Stimulated activated CD4-positive, alpha-beta T cell treated with anti-CD3 and anti-CD28 coated beads, Interleukin-1b, Interleukin-23, amount 100 ng/mL, for 24 hours (primary cell): ENCODE measurements at regions not wholly inside any gene's neighbourhood (a gene's known extent, or its start where the extent isn't known, plus 50 kb on each side); places are given as distances from the start of the nearest gene placed in this dataset.

Experiments used
- DNase-seq, 4 experiments: peaks; one replicate each; pipeline ENCODE4 v3.0.0-alpha.2; 2020; ENCODE audit warnings: low read depth in 4 of 4, low spot score in 1 of 4

- DNase-seq: no peak
Measured at GRCh38 chr3:24640330-24640877, 145.8 kb upstream of the THRB start.

- no peak for DNase-seq
Measured at GRCh38 chr3:24641628-24642027, 147.0 kb upstream of the THRB start.

- DNase-seq: no peak
Measured at GRCh38 chr3:24645047-24645446, 150.4 kb upstream of the THRB start.

DNA sequence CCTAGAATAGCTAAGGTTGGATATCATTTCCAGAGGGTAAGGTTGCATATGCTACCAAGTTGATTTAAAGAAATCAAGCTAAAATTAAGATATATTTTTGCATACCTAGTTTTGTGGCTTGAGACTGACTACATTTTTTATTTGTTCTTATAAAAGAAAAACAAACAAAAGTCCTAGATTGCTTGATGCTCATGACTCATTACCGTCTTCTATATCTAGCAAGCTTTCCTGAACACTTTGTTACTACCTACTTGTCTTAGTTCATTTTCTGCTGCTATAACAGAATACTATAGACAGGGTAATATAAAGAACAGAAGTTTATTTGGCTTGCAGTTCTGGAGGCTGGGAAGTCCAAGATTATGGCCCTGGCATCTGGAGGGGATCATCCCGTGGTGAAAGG, 152.1 kb upstream of the THRB start:
- DNase-seq: no peak

DNA sequence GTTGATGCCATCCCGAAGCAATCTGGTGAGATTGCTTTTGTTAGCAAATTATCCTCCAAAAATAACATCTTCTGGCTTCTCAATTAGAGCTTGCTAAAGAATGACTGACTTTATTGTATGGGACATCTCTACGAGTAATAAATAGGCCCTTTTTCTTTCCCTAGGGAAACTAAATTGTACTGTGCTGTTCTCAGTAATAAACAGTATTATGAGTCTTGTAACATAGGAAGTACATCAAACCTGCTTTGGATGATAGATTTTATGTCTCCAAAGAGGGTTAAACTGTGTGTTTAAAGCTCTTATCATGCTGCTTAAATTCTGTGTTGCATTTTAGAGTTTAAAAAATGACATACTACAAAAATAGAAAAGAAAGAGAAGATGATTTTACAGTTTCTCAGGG, 153.4 kb upstream of the THRB start:
- DNase-seq: no peak

GRCh38 chr3:24650839-24651238, 156.2 kb upstream of the THRB start:
- no peak for DNase-seq

DNA sequence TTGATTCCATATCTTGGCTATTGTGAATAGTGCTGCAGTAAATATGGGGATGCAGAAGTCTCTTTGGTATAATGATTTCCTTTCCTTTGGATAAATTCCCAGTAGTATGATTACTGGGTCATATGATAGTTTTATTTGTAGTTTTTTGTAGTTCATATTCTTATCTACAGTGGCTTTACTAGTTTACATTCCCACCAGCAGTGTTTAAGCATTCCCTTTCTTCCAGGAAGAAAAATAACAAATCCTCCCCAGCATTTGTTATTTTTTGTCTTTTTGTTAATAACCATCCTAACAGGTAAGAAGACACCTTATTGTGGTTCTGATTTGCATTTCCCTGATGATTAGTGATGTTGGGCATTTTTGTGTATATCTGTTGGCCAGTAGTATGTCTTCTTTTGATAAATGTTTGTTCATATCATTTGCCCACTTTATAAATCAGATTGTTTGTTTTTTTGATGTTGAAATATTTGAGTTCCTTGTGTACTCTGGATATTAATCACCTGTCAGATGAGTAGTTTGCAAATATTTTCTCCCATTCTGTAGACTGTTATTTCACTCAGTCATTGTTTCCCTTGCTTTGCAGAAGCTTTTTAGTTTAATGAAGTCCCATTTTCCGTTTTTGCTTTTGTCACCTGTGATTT, 163.3 kb upstream of the THRB start:
- DNase-seq: no peak

GRCh38 chr3:24661175-24661584, 166.5 kb upstream of the THRB start:
- no peak for DNase-seq

DNA sequence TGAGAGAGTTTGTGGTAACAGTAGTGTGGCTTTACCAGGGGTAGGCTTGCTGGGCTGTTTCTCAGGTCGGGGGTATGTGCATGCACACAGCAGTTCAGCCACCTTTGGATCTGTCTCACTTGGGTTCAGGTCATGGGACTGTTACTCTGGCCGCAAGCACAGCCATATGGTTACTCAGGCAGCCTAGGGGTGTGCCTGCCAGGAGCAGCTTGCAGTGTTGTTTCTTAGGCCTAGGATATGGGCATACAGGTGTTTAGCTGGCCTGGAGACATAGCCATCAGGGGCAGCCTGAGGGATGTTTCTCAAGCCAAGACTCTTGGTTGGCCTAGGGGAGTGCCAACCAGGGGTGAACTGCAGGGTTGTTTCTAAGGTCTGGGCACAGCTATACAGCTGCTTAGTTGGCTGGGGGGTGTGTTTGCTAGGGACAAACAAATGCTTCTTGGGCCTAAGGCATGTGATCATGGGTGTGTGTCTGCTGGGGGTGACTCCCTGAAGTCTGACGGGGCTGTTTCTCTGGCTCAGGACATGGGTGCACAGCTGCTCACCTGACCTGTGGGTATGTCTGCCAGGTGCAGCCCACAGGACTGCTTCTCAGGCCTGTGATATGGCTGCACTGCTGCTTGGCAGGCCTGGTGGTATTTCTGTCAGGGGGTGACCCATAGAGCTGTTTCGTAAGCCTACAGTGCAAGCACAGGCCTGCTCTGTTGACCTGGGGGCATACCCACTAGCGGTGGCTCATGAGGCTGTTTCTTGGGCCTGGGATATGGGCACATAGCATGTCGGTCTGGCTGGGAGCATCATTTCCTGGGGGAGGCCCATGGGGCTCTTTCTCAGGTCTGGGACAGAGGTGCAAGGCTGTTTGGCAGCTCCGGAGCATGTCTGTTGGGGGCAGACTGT, 168.0 kb upstream of the THRB start:
- no peak for DNase-seq

DNA sequence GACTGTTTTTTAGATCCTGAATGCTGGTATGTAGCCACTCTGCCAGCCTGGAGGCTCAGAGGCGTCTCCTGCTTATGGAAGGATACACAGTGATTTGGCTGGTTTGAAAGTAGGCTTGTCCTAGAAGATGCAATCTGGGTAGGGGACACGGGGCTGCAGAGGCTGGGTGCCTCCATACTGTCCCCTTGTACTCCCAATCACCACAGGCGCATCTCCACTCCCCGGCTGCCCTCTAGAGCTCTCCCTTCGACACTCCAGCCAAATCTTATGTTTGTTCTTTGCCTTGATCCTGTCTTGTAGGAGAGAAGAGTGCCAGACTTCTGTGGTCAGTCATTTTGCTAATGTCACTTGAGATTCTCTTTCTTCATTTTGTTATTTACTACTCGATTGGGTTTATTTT, 168.8 kb upstream of the THRB start:
- no peak for DNase-seq

- no peak for DNase-seq
Measured at GRCh38 chr3:24668039-24668438, 173.4 kb upstream of the THRB start.

DNA sequence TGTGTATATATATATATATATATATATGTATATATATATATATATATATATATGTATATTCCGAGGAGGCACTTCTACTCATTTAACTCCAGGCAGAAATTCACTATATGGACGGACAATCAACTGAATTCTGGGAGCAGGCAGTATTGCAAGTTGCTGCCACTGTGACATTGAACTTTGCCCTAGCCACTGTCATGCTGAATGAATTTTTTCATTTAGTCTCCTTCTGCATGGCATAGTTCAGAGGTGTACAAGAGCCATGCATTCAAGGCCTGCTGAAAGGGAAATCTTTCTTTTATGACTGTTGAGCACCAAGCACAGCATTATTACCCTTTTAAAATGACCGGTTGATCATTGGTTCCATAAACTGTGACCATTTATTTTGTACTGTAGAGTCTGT, 176.2 kb upstream of the THRB start:
- no peak for DNase-seq

GRCh38 chr3:24673596-24673995, 178.9 kb upstream of the THRB start:
- DNase-seq: no peak

DNA sequence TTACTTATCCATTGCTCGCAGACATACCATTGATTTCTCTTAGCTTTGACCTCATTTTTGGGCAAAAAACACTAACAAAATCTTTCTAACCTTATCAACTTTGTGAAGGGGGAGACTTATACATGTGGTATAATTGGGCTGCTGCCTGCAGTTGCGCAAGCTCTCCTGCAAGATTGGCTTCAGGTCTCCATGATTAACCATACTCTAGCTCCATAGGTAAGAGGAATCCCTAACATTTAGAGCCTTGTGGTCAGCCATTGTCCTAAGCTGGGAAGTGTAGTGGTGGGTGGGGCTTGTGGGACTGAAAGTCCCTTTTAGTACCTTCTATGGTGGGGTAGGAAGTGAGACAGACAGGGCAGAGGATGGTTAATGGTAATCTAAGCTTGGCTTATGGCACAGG, 179.6 kb upstream of the THRB start:
- DNase-seq: no peak

DNA sequence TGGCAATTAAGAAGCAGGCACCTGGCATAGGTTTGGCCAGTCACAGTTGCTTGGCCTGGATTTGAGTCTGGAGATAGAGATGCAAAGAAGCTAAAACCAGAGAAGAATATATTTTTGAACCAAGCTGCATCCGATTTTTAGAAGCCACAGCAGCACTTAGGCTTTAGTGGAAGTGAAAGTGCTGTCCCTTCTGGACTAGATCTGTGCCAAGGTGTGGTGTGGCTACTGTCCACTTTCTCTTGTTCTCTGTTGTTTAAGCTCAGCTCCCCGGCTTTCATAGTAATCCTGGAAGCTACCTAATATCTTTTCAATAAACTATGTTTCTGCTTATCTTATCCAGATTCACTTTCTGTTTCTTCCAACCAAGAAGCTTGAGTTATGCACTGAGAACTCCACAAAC, 183.4 kb upstream of the THRB start:
- no peak for DNase-seq

DNA sequence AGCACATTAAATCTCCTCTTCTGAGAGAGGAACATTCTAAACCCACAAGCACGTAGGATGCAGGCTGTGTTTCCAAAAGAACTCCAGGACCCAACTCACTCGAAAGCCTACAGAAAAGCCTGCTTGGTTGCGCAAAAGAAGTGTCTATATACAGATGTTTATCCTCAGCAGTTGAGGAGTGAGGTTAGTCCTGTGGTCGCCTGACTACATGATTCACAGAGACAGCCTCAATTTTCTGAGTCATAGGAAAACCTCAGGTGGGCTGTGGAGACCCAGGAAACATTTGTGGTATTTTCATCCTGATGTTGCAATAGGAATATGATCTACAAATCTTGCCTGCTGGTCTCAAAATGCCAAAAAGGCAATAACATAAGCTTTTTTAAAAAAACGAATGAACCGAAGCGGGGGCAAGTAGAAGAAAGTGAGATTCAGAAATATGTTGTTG, 183.8 kb upstream of the THRB start:
- peak in 1 of 4 experiments; percentile 8 for DNase-seq

- no peak for DNase-seq
Measured at GRCh38 chr3:24679429-24679828, 184.8 kb upstream of the THRB start.

- peak; percentile 10 to 32 (median 32) for DNase-seq
Measured at GRCh38 chr3:24680214-24680967, 185.7 kb upstream of the THRB start.

DNA sequence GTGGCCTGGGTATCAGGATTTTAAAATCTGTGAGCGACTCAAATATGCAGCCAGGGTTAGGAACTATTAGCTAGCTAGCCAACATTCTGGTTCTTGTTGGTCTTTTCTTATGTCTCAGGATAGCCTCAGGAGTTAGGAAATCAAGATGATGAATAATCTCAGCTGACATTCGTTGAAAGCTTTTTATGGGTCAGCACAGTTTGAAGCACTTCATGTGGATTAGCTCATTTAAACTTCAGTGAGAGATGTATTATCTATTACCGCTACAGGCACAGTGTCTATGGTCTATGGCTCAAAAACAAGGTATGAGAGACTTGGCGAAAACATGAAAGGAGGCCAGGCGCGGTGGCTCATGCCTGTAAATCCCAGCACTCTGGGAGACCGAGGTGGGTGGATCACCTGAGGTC, 187.5 kb upstream of the THRB start:
- no peak for DNase-seq

- DNase-seq: no peak
Measured at GRCh38 chr3:24683090-24683489, 188.4 kb upstream of the THRB start.

DNA sequence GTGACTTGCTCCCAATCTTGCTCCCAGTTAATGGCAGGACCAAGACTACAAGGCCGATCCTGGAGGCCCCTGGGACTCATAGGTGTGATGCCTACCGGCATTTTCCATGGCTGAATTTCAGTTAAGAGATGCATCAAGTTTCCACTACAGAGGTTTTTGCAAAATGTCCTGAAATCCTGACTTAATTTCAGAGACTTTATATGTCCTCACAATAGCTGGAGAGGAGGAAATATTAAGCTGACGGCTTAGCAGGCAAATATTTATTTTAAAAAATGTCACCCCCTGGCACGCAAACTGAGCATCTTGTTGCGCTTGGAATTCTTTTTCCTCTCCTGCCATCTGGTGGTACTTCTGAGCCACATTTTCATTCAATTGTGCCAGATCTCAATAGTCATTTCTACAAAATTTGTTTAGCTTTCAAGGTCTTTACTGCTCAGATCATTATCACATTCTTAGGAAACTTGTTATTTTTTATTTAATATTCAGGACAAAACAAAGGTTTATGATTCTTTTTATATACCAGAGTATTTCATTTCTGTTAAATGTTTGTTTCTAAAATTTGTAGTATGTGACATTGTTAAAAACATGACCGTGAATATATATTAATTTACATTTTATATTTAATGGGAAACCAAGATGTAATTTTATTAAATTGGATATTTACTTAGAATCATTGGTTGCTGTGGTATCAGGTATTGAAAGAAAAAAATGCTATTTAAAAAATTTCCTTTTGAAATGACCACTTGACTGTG, 189.2 kb upstream of the THRB start:
- no peak for DNase-seq
